ES-I3 (cell line): ENCODE measurements at regions not wholly inside any gene's neighbourhood (a gene's known extent, or its start where the extent isn't known, plus 50 kb on each side); places are given as distances from the start of the nearest gene placed in this dataset.
"Not testable (repeated sequence)": the region's sequence is repeated elsewhere in the genome, so short reads cannot be mapped to it uniquely, and the experiment has no call there.

Source experiments
- H3K36me3 ChIP-seq: 2 replicates; pipeline ENCODE4 v1.6.1; 2013; ENCODE audit warnings: mild to moderate bottlenecking, low read length, control low read depth, moderate library complexity; ENCODE audit not compliant: insufficient read depth
- H3K4me1 ChIP-seq: 2 replicates; pipeline ENCODE4 v1.6.1; 2013; ENCODE audit warnings: mild to moderate bottlenecking, control low read depth, low read length; ENCODE audit not compliant: insufficient read depth
- H3K9ac ChIP-seq: 2 replicates; pipeline ENCODE4 v1.6.1; 2013; ENCODE audit warnings: low read depth, mild to moderate bottlenecking, low read length, moderate library complexity
- H3K9me3 ChIP-seq: 2 replicates; pipeline ENCODE4 v1.6.1; 2013; ENCODE audit warnings: mild to moderate bottlenecking, low read length, moderate library complexity; ENCODE audit not compliant: control insufficient read depth, insufficient read depth

GRCh38 chr6:97347111-97347510 is 64.1 kb upstream of the MMS22L start:
- H3K9ac ChIP-seq, result no peak overlapping the region
- H3K9me3 ChIP-seq, result no peaks in the 10 kb centered on the region
- no peaks in the 10 kb centered on the region for H3K4me1 ChIP-seq
- no peaks in the 10 kb centered on the region for H3K36me3 ChIP-seq

- H3K36me3 ChIP-seq, result no peaks in the 10 kb centered on the region
These were observed 78.3 kb upstream of the MMS22L start for GRCh38 chr6:97361286-97361685.

GRCh38 chr6:97364327-97364726 is 81.3 kb upstream of the MMS22L start:
- Histone ChIP-seq H3K9ac (no peak overlapping the region), H3K9me3 (no peaks in the 10 kb centered on the region), H3K4me1 (no peaks in the 10 kb centered on the region), H3K36me3 (no peaks in the 10 kb centered on the region)

More at GRCh38 chr6:97361286-97361685, 78.3 kb upstream of the MMS22L start:
- no peaks in the 10 kb centered on the region for H3K4me1 ChIP-seq
- H3K9ac ChIP-seq, result no peak overlapping the region
- H3K9me3 ChIP-seq, result no peaks in the 10 kb centered on the region

- H3K36me3 ChIP-seq, H3K9me3 ChIP-seq, H3K4me1 ChIP-seq, H3K9ac ChIP-seq: not testable (repeated sequence)
These were observed 99.1 kb upstream of the MMS22L start for GRCh38 chr6:97382071-97382470.

- no peak overlapping the region for H3K9ac ChIP-seq
These were observed 109.7 kb upstream of the MMS22L start for GRCh38 chr6:97392735-97393134.

GRCh38 chr6:97394160-97394748 is 111.2 kb upstream of the MMS22L start:
- Histone ChIP-seq H3K9ac (no peak overlapping the region), H3K4me1 (no peaks in the 10 kb centered on the region), H3K36me3 (no peaks in the 10 kb centered on the region), H3K9me3 (no peaks in the 10 kb centered on the region)

More at GRCh38 chr6:97392735-97393134, 109.7 kb upstream of the MMS22L start:
- Histone ChIP-seq H3K9me3 (no peaks in the 10 kb centered on the region), H3K4me1 (no peaks in the 10 kb centered on the region), H3K36me3 (no peaks in the 10 kb centered on the region)

- no peak overlapping the region for H3K9ac ChIP-seq
These were observed 113.9 kb upstream of the MMS22L start for GRCh38 chr6:97396880-97397279.

GRCh38 chr6:97399208-97399607 is 116.2 kb upstream of the MMS22L start:
- Histone ChIP-seq H3K4me1 (no peaks in the 10 kb centered on the region), H3K36me3 (no peaks in the 10 kb centered on the region), H3K9me3 (no peaks in the 10 kb centered on the region), H3K9ac (no peak overlapping the region)

More at GRCh38 chr6:97396880-97397279, 113.9 kb upstream of the MMS22L start:
- no peaks in the 10 kb centered on the region for H3K36me3 ChIP-seq
- H3K4me1 ChIP-seq, result no peaks in the 10 kb centered on the region
- H3K9me3 ChIP-seq, result no peaks in the 10 kb centered on the region

GRCh38 chr6:97401533-97401932 is 118.5 kb upstream of the MMS22L start:
- no peaks in the 10 kb centered on the region for H3K36me3 ChIP-seq
- peaks cover 5% of the 10 kb centered on the region; the same call in 1 of the 2 replicates for H3K4me1 ChIP-seq
- no peak overlapping the region for H3K9ac ChIP-seq
- H3K9me3 ChIP-seq, result no peaks in the 10 kb centered on the region

GRCh38 chr6:97405818-97406409 is 122.9 kb upstream of the MMS22L start:
- Histone ChIP-seq H3K36me3 (no peaks in the 10 kb centered on the region), H3K4me1 (peaks cover 5% of the 10 kb centered on the region; the same call in 1 of the 2 replicates), H3K9ac (no peak overlapping the region), H3K9me3 (no peaks in the 10 kb centered on the region)

GRCh38 chr6:97406633-97407032 is 123.6 kb upstream of the MMS22L start:
- H3K36me3 ChIP-seq, result no peaks in the 10 kb centered on the region
- H3K4me1 ChIP-seq, result peaks cover 5% of the 10 kb centered on the region; the same call in 1 of the 2 replicates
- no peaks in the 10 kb centered on the region for H3K9me3 ChIP-seq
- H3K9ac ChIP-seq, result no peak overlapping the region

- no peaks in the 10 kb centered on the region for H3K9me3 ChIP-seq
These were observed 128.6 kb upstream of the MMS22L start for GRCh38 chr6:97411610-97412009.

GRCh38 chr6:97412511-97412910 is 129.5 kb upstream of the MMS22L start:
- no peak overlapping the region for H3K9ac ChIP-seq
- H3K36me3 ChIP-seq, result no peaks in the 10 kb centered on the region
- no peaks in the 10 kb centered on the region for H3K9me3 ChIP-seq
- H3K4me1 ChIP-seq, result no peaks in the 10 kb centered on the region

More at GRCh38 chr6:97411610-97412009, 128.6 kb upstream of the MMS22L start:
- Histone ChIP-seq H3K4me1 (no peaks in the 10 kb centered on the region), H3K36me3 (no peaks in the 10 kb centered on the region), H3K9ac (no peak overlapping the region)

GRCh38 chr6:97422171-97422570 is 139.2 kb upstream of the MMS22L start:
- Histone ChIP-seq H3K4me1 (no peaks in the 10 kb centered on the region), H3K9me3 (no peaks in the 10 kb centered on the region), H3K9ac (no peak overlapping the region), H3K36me3 (no peaks in the 10 kb centered on the region)

- no peaks in the 10 kb centered on the region for H3K4me1 ChIP-seq
- H3K9ac ChIP-seq, result no peak overlapping the region
- no peaks in the 10 kb centered on the region for H3K9me3 ChIP-seq
- no peaks in the 10 kb centered on the region for H3K36me3 ChIP-seq
These were observed 140.2 kb upstream of the MMS22L start for GRCh38 chr6:97423190-97423589.
